ENCODE measurements at regions not wholly inside any gene's neighbourhood (a gene's known extent, or its start where the extent isn't known, plus 50 kb on each side); places are given as distances from the start of the nearest gene placed in this dataset.

- TF ChIP-seq CTCF (IDR thresholded peaks at IDR 0.05; ENCODE audit: low read depth, low read length) (no peak), EZH2phosphoT487 (IDR thresholded peaks at IDR 0.05; ENCODE audit: low read depth) (no peak)
Measured at GRCh38 chr16:85545227-85545818, 67.8 kb upstream of the GSE1 start.
